ENCODE measurements at regions not wholly inside any gene's neighbourhood (a gene's known extent, or its start where the extent isn't known, plus 50 kb on each side); places are given as distances from the start of the nearest gene placed in this dataset.

DNA sequence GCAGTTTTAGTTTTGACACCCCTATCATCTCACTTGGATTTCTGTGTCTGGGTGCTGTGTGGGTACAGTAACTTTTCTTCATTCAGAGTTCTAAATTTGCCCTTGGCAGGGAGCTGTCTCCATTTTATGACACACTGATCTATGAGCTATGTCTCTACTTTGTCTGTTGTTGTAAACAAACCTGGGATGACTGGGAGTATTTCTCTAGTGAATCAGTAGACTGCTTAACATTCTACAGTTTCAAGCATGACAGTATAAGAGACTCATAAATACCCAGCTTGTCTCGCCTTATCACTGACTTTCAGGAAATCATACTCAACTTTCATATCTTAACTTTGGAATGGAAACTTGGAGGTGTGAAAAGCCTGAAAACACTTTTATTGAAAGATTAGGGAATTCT lies 212.1 kb upstream of the NUDT12 start:
- ChIA-PET POLR2A (no interaction called here), CTCF (interaction anchor here (1.0 kb wide), 1 partner anchor 188 kb away, joined by 3 read pairs; no protein-coding TSS in a partner anchor)
- no peak overlapping the region for H3K4me3 ChIP-seq (ENCODE audit: low read depth, low read length)
- TF ChIP-seq, protein P1, sequence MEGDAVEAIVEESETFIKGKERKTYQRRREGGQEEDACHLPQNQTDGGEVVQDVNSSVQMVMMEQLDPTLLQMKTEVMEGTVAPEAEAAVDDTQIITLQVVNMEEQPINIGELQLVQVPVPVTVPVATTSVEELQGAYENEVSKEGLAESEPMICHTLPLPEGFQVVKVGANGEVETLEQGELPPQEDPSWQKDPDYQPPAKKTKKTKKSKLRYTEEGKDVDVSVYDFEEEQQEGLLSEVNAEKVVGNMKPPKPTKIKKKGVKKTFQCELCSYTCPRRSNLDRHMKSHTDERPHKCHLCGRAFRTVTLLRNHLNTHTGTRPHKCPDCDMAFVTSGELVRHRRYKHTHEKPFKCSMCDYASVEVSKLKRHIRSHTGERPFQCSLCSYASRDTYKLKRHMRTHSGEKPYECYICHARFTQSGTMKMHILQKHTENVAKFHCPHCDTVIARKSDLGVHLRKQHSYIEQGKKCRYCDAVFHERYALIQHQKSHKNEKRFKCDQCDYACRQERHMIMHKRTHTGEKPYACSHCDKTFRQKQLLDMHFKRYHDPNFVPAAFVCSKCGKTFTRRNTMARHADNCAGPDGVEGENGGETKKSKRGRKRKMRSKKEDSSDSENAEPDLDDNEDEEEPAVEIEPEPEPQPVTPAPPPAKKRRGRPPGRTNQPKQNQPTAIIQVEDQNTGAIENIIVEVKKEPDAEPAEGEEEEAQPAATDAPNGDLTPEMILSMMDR (IDR thresholded peaks at IDR 0.05; ENCODE audit: insufficient read depth, low read length, missing control alignments), result no peak
- DNase-seq (ENCODE audit: low read depth, low spot score), result no peak

GRCh38 chr5:103772248-103772647 lies 209.7 kb upstream of the NUDT12 start:
- TF ChIP-seq, protein P1 (IDR thresholded peaks at IDR 0.05; ENCODE audit: insufficient read depth, low read length, missing control alignments), result no peak
- CTCF ChIA-PET, result no interaction called here
- H3K4me3 ChIP-seq (ENCODE audit: low read depth, low read length), result no peak overlapping the region
- DNase-seq (ENCODE audit: low read depth, low spot score), result no peak
- POLR2A ChIA-PET, result no interaction called here

DNA sequence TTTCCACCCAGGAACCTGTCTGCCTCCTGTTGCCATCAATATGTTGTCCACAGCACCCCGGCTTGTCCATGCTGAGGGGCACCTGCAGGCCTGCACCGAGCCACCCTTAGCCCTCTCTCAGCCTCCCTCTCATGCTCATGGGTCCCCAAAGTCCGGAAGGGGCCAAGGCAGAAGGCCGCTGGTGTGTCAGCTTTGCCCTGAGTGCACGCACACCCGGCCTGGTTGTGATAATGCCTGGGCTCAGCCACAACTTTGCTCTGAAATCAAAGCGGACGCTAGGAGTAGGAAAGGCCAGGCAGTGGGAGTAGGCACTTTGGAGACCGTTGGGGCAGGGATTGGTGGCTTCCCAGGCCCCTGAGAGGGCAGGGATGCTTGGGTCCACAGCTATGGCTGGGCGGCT lies 201.8 kb upstream of the NUDT12 start:
- POLR2A ChIA-PET, result no interaction called here
- CTCF ChIA-PET, result no interaction called here
- DNase-seq (ENCODE audit: low read depth, low spot score), result no peak
- no peak overlapping the region for H3K4me3 ChIP-seq (ENCODE audit: low read depth, low read length)
- TF ChIP-seq, protein P1 (IDR thresholded peaks at IDR 0.05; ENCODE audit: insufficient read depth, low read length, missing control alignments), result no peak

DNA sequence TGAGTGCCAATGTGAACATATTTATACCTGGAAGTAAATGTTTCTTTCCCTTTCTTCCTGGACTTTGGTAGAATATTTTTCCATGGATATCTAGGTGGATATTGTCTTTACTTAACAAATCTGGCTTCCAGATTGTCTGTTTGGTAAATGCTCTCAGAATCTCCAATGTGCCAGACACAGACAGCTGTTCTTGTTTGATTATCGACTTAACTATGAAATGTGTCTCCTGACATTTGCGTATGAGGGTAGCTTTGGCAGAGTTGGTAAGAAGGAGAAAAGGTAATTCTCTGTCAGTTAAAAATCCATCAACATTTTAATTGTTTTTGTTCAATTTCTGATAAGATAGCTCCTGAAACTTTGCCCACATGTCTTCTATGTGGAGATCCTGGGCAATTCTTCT lies 196.4 kb upstream of the NUDT12 start:
- ChIA-PET CTCF (no interaction called here), POLR2A (no interaction called here)
- no peak for DNase-seq (ENCODE audit: low read depth, low spot score)
- no peak overlapping the region for H3K4me3 ChIP-seq (ENCODE audit: low read depth, low read length)
- TF ChIP-seq, protein P1 (IDR thresholded peaks at IDR 0.05; ENCODE audit: insufficient read depth, low read length, missing control alignments), result no peak

GRCh38 chr5:103755974-103756373 lies 193.4 kb upstream of the NUDT12 start:
- no peak for DNase-seq (ENCODE audit: low read depth, low spot score)
- CTCF ChIA-PET, result no interaction called here

GRCh38 chr5:103745353-103746065 lies 182.9 kb upstream of the NUDT12 start:
- ChIA-PET CTCF (interaction anchor here (1.0 kb wide), 1 partner anchor 48 kb away, joined by 3 read pairs; no protein-coding TSS in a partner anchor), POLR2A (no interaction called here)
- H3K4me3 ChIP-seq (ENCODE audit: low read depth, low read length), result no peak overlapping the region
- DNase-seq (ENCODE audit: low read depth, low spot score), result no peak
- TF ChIP-seq, protein P1 (IDR thresholded peaks at IDR 0.05; ENCODE audit: insufficient read depth, low read length, missing control alignments), result no peak

More at GRCh38 chr5:103755974-103756373, 193.4 kb upstream of the NUDT12 start:
- TF ChIP-seq, protein P1 (IDR thresholded peaks at IDR 0.05; ENCODE audit: insufficient read depth, low read length, missing control alignments), result no peak
- POLR2A ChIA-PET, result no interaction called here
- no peak overlapping the region for H3K4me3 ChIP-seq (ENCODE audit: low read depth, low read length)
